HepG2 (cell line): ENCODE measurements at regions not wholly inside any gene's neighbourhood (a gene's known extent, or its start where the extent isn't known, plus 50 kb on each side); places are given as distances from the start of the nearest gene placed in this dataset.

Experiments used
- ATAC-seq: fragments of 200-7000 bp; cut with Tn5 transposase; 3 replicates; pipeline ENCODE4 v1.9.1; 2020; ENCODE audit warnings: mild to moderate bottlenecking, moderate library complexity
- BruUV-seq: library from RNA; stranded (reverse); fragments of 400-500 nt; replicated peaks from 2 replicates; lab custom pipeline; 2021; lab: Mats Ljungman, UMichigan
- CTCF ChIA-PET: fragments of 300-600 bp; formaldehyde crosslinking; extraction: SDS; loops from one replicate; lab custom pipeline; 2021; ENCODE audit warnings: low total read pairs, inconsistent platforms, low intra/inter-chr PET ratio; lab: Yijun Ruan, JAX
- POLR2A ChIA-PET: fragments of 350-600 bp; sonication (Branson Sonifier 250); formaldehyde crosslinking; loops from one replicate; lab custom pipeline; 2020; ENCODE audit warnings: antibody characterized with exemption, inconsistent platforms; lab: Yijun Ruan, JAX
- DNase-seq: peaks from one replicate; pipeline ENCODE4 v3.0.0-alpha.2; 2015; ENCODE audit warnings: low spot score
- FAIRE-seq: peaks from 3 replicates; lab custom pipeline; 2011; peaks lifted over from hg19 to GRCh38; lab: Jason Lieb, UNC
- H2AFZ ChIP-seq: one replicate; pipeline ENCODE4 v1.6.1; 2011; ENCODE audit warnings: low read length, inconsistent platforms
- H3K27ac ChIP-seq: fragments of 300-600 bp; 3 replicates; pipeline ENCODE4 v1.8.0; 2011; ENCODE audit warnings: mixed run types, mild to moderate bottlenecking, mixed read lengths, low read length, inconsistent platforms; ENCODE audit not compliant: insufficient read depth; ENCODE audit errors: extremely low read length
- H3K27me3 ChIP-seq, 2 experiments: fragments of 200-600 bp in 1 of 2; 2 replicates in 1 of 2; 3 replicates in 1 of 2; pipeline versions ENCODE4 v1.6.0 to v1.8.0; 2011; ENCODE audit warnings: low read length in 2 of 2, mild to moderate bottlenecking in 2 of 2, moderate library complexity in 2 of 2, inconsistent platforms in 1 of 2; ENCODE audit not compliant: insufficient read depth in 2 of 2, control insufficient read depth in 1 of 2
- H3K36me3 ChIP-seq, 2 experiments: fragments of 200-600 bp in 1 of 2; replicated peaks in 1 of 2; 2 replicates in 1 of 2; 3 replicates in 1 of 2; pipeline versions ENCODE4 v1.5.1 to v1.8.0; 2011; ENCODE audit warnings: low read length in 2 of 2, inconsistent platforms in 1 of 2; ENCODE audit not compliant: insufficient read depth in 2 of 2, control insufficient read depth in 1 of 2
- H3K4me1 ChIP-seq: 2 replicates; pipeline ENCODE4 v1.5.1; 2012; ENCODE audit warnings: low read length, inconsistent platforms; ENCODE audit not compliant: insufficient read depth
- H3K4me2 ChIP-seq: 2 replicates; pipeline ENCODE4 v1.6.0; 2011; ENCODE audit warnings: low read depth, low read length, inconsistent platforms
- H3K4me3 ChIP-seq, 3 experiments: fragments of 200-600 bp in 1 of 3; sonication (generic), shearing (Covaris generic) in 1 of 3; replicated peaks in 1 of 3; 2 replicates each; pipeline ENCODE4 v1.5.1; 2011 to 2016; ENCODE audit warnings: low read length in 3 of 3, inconsistent platforms in 2 of 3, low read depth in 2 of 3, mild to moderate bottlenecking in 2 of 3, control low read depth in 1 of 3, mixed read lengths in 1 of 3; ENCODE audit not compliant: insufficient read depth in 1 of 3
- H3K79me2 ChIP-seq: one replicate; pipeline ENCODE4 v1.6.1; 2011; ENCODE audit warnings: low read length, inconsistent platforms; ENCODE audit not compliant: insufficient read depth
- H3K9ac ChIP-seq: 2 replicates; pipeline ENCODE4 v1.6.0; 2011; ENCODE audit warnings: mild to moderate bottlenecking, low read depth, low read length, inconsistent platforms; ENCODE audit not compliant: insufficient read depth
- H3K9me3 ChIP-seq: 2 replicates; pipeline ENCODE4 v1.5.1; 2012; ENCODE audit warnings: mild to moderate bottlenecking, low read length
- H4K20me1 ChIP-seq: 2 replicates; pipeline ENCODE4 v1.6.0; 2011; ENCODE audit warnings: inconsistent platforms, mild to moderate bottlenecking, low read length, moderate library complexity; ENCODE audit not compliant: insufficient read depth
- ADNP ChIP-seq: sonication (generic); formaldehyde crosslinking; IDR thresholded peaks from 2 replicates; pipeline ENCODE4 v1.4.0; 2020; ENCODE audit warnings: missing genetic modification reagents
- CCAR2 ChIP-seq: fragments of 200-400 bp; formaldehyde crosslinking; optimal IDR thresholded peaks from 2 replicates; pipeline ENCODE3; 2018; ENCODE audit warnings: low read depth, mild to moderate bottlenecking, low read length, moderate library complexity
- CENPX ChIP-seq: sonication (generic); formaldehyde crosslinking; IDR thresholded peaks from 2 replicates; pipeline ENCODE4 v1.9.0; 2021; ENCODE audit warnings: mild to moderate bottlenecking, missing genetic modification reagents, moderate library complexity
- GABPB1 ChIP-seq: IDR thresholded peaks from 2 replicates; pipeline ENCODE4 v1.6.1; 2016; ENCODE audit warnings: mild to moderate bottlenecking, missing genetic modification reagents, moderate library complexity, missing compliant biosample characterization
- TFAP4 ChIP-seq: sonication (generic); IDR thresholded peaks from 2 replicates; pipeline ENCODE4 v1.6.1; 2016; ENCODE audit warnings: low read depth, borderline replicate concordance
- ZFP36L2 ChIP-seq: sonication (generic); formaldehyde crosslinking; IDR thresholded peaks from 2 replicates; pipeline ENCODE4 v1.4.0; 2020; ENCODE audit warnings: missing genetic modification reagents
- ZNF646 ChIP-seq: sonication (generic); formaldehyde crosslinking; IDR thresholded peaks from 2 replicates; pipeline ENCODE4 v1.9.0; 2021; ENCODE audit warnings: mild to moderate bottlenecking, missing genetic modification reagents
- ZNF850 ChIP-seq: sonication (generic); formaldehyde crosslinking; conservative IDR thresholded peaks from 2 replicates; pipeline ENCODE4 v1.9.0; 2021; ENCODE audit warnings: mild to moderate bottlenecking, missing genetic modification reagents
- WGBS: methylation state at CpG from one replicate; pipeline ENCODE4 v1.1.6; 2017; ENCODE audit warnings: low lambda C conversion rate; 5-methylcytosine and 5-hydroxymethylcytosine counted together
- in situ Hi-C: cut with HindIII; loops from 2 replicates; pipeline ENCODE4 v1.10.0; 2017; ENCODE audit warnings: low pct_unique_long_range_greater_than_20kb; ENCODE audit not compliant: extremely low pct_ligation_motif_present
- intact Hi-C: fragments of 100-400 bp; cut with micrococcal nuclease; formaldehyde crosslinking; loops from one replicate; pipeline ENCODE4 v1.10.0; 2022; ENCODE audit not compliant: unreplicated experiment

GRCh38 chr13:104586051-104586746, 1520.0 kb upstream of the SLC10A2 start:
- no peaks in the 10 kb centered on the region for H3K79me2 ChIP-seq
- H3K4me1 ChIP-seq = no peaks in the 10 kb centered on the region
- no peak overlapping the region for H2AFZ ChIP-seq
- H3K9me3 ChIP-seq = peaks cover 31% of the 10 kb centered on the region
- H3K27ac ChIP-seq = no peak overlapping the region
- TF ChIP-seq TFAP4 (no peak), GABPB1 (no peak), ZNF646 (CRISPR knock-in tag) (no peak), ADNP (no peak), ZFP36L2 (CRISPR knock-in tag) (no peak), ZNF850 (CRISPR knock-in tag) (no peak), CCAR2 (no peak), CENPX (no peak)
- no peak for FAIRE-seq
- no peaks in the 10 kb centered on the region for H4K20me1 ChIP-seq
- ChIA-PET POLR2A (no interaction called here), CTCF (no interaction called here)
- no peak for DNase-seq
- BruUV-seq = no TSS peak
- H3K9ac ChIP-seq = no peak overlapping the region
- intact Hi-C loops (no loop called here), in situ Hi-C loops (no loop called here)
- no peaks in the 10 kb centered on the region for H3K36me3 ChIP-seq
- WGBS = 14% methylated on average over 11 of the region's 11 CpGs
- no peaks in the 10 kb centered on the region for H3K27me3 ChIP-seq
- no peak for ATAC-seq
- no peak overlapping the region for H3K4me3 ChIP-seq
- no peak overlapping the region for H3K4me2 ChIP-seq
